HEK293T (cell line): ENCODE measurements at regions not wholly inside any gene's neighbourhood (a gene's known extent, or its start where the extent isn't known, plus 50 kb on each side); places are given as distances from the start of the nearest gene placed in this dataset.

Source experiments
- ARNT ChIP-seq: fragments of 450-650 bp; IDR thresholded peaks from 2 replicates; pipeline ENCODE4 v1.6.1; 2017; ENCODE audit warnings: mild to moderate bottlenecking
- BHLHE40 ChIP-seq: fragments of 450-650 bp; IDR thresholded peaks from 2 replicates; pipeline ENCODE4 v1.6.1; 2016; ENCODE audit warnings: mild to moderate bottlenecking, moderate library complexity, borderline replicate concordance
- ELF4 ChIP-seq: fragments of 450-650 bp; IDR thresholded peaks from 2 replicates; pipeline ENCODE4 v1.6.1; 2017; ENCODE audit warnings: antibody characterized with exemption
- FOXA1 ChIP-seq: fragments of 450-650 bp; IDR thresholded peaks from 2 replicates; pipeline ENCODE4 v1.6.1; 2016; ENCODE audit warnings: mild to moderate bottlenecking
- FOXK2 ChIP-seq: fragments of 450-650 bp; IDR thresholded peaks from 2 replicates; pipeline ENCODE4 v1.6.1; 2016; ENCODE audit warnings: mild to moderate bottlenecking
- L3MBTL2 ChIP-seq: fragments of 450-650 bp; conservative IDR thresholded peaks from 2 replicates; pipeline ENCODE4 v1.6.1; 2016; ENCODE audit warnings: mild to moderate bottlenecking
- SP1 ChIP-seq: fragments of 450-650 bp; IDR thresholded peaks from 2 replicates; pipeline ENCODE4 v1.6.1; 2017
- TARDBP ChIP-seq: fragments of 450-650 bp; IDR thresholded peaks from 2 replicates; pipeline ENCODE4 v1.6.1; 2016
- ZNF384 ChIP-seq: fragments of 450-650 bp; IDR thresholded peaks from 2 replicates; pipeline ENCODE4 v1.6.1; 2016
- TF ChIP-seq, protein P1 (sequence below): fragments of 450-650 bp; IDR thresholded peaks from 2 replicates; pipeline ENCODE4 v1.6.1; 2016

- TF ChIP-seq ZNF384 (no peak), FOXA1 (no peak), FOXK2 (no peak), L3MBTL2 (no peak), ARNT (no peak), ELF4 (no peak), BHLHE40 (no peak), TARDBP (no peak), SP1 (no peak)
- TF ChIP-seq, protein P1, sequence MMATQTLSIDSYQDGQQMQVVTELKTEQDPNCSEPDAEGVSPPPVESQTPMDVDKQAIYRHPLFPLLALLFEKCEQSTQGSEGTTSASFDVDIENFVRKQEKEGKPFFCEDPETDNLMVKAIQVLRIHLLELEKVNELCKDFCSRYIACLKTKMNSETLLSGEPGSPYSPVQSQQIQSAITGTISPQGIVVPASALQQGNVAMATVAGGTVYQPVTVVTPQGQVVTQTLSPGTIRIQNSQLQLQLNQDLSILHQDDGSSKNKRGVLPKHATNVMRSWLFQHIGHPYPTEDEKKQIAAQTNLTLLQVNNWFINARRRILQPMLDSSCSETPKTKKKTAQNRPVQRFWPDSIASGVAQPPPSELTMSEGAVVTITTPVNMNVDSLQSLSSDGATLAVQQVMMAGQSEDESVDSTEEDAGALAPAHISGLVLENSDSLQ: no peak
Observed at GRCh38 chr1:90362163-90362562, 354.9 kb downstream of the BARHL2 start.
